CD4-positive, CD25-positive, alpha-beta regulatory T cell (primary cell): ENCODE measurements at regions not wholly inside any gene's neighbourhood (a gene's known extent, or its start where the extent isn't known, plus 50 kb on each side); places are given as distances from the start of the nearest gene placed in this dataset.

Experiments
- ATAC-seq, 2 donors: fragments of 150-1000 bp; cut with Tn5 transposase; one replicate each; pipeline ENCODE4 v1.10.0; 2021; ENCODE audit warnings: low read depth in 2 of 2, moderate number of reproducible peaks in 2 of 2, moderate library complexity in 1 of 2
- DNase-seq, 3 donors: peaks; one replicate each; pipeline versions ENCODE4 v3.0.0 to v3.0.0-alpha.2; 2012 to 2022; ENCODE audit warnings: mixed read lengths in 1 of 3
- H3K27ac ChIP-seq: one replicate; pipeline ENCODE4 v1.7.0; 2013; ENCODE audit warnings: mild to moderate bottlenecking, low read length; ENCODE audit not compliant: insufficient read depth, poor library complexity, severe bottlenecking
- H3K27me3 ChIP-seq: one replicate; pipeline ENCODE4 v1.7.0; 2013; ENCODE audit warnings: low read length; ENCODE audit not compliant: control insufficient read depth, insufficient read depth
- H3K36me3 ChIP-seq: one replicate; pipeline ENCODE4 v1.7.0; 2013; ENCODE audit warnings: mild to moderate bottlenecking, low read length, moderate library complexity; ENCODE audit not compliant: control insufficient read depth, insufficient read depth
- H3K4me1 ChIP-seq: 2 replicates; pipeline ENCODE4 v1.7.0; 2013; ENCODE audit warnings: mild to moderate bottlenecking, low read length; ENCODE audit not compliant: insufficient read depth, control insufficient read depth, poor library complexity, severe bottlenecking
- H3K4me3 ChIP-seq: one replicate; pipeline ENCODE4 v1.7.0; 2013; ENCODE audit warnings: low read depth, mild to moderate bottlenecking, low read length, moderate library complexity
- H3K9me3 ChIP-seq, 2 experiments: 1 replicate in 1 of 2; 2 replicates in 1 of 2; pipeline ENCODE4 v1.7.0; 2013; ENCODE audit warnings: low read length in 2 of 2, mild to moderate bottlenecking in 1 of 2, moderate library complexity in 1 of 2; ENCODE audit not compliant: control insufficient read depth in 2 of 2
- H3K27ac Mint-ChIP-seq, 3 donors: one replicate each; pipeline ENCODE4 v1.8.0; 2020 to 2022; ENCODE audit warnings: mild to moderate bottlenecking in 3 of 3, mixed read lengths in 3 of 3, moderate library complexity in 2 of 3
- H3K27me3 Mint-ChIP-seq: one replicate; pipeline ENCODE4 v1.8.0; 2022; ENCODE audit warnings: mild to moderate bottlenecking, mixed read lengths
- H3K36me3 Mint-ChIP-seq: one replicate; pipeline ENCODE4 v1.8.0; 2020; ENCODE audit warnings: mixed read lengths
- H3K4me1 Mint-ChIP-seq, 4 donors: one replicate each; pipeline ENCODE4 v1.8.0; 2020 to 2022; ENCODE audit warnings: mixed read lengths in 4 of 4, mild to moderate bottlenecking in 1 of 4
- H3K4me3 Mint-ChIP-seq, 4 donors: one replicate each; pipeline ENCODE4 v1.8.0; 2020 to 2022; ENCODE audit warnings: mild to moderate bottlenecking in 4 of 4, mixed read lengths in 4 of 4, moderate library complexity in 3 of 4
- H3K9me3 Mint-ChIP-seq, 7 donors: one replicate each; pipeline ENCODE4 v1.8.0; 2020 to 2022; ENCODE audit warnings: mixed read lengths in 7 of 7, mild to moderate bottlenecking in 3 of 7, moderate library complexity in 2 of 7

- Histone ChIP-seq H3K9me3 (no peaks in the 10 kb centered on the region), H3K27me3 (peaks cover 4% of the 10 kb centered on the region), H3K4me1 (no peaks in the 10 kb centered on the region), H3K27ac (no peak overlapping the region), H3K36me3 (no peaks in the 10 kb centered on the region), H3K4me3 (no peak overlapping the region)
- Mint-ChIP-seq H3K9me3 (peaks cover 0 to 8% (median 4%) of the 10 kb centered on the region in 7 donors), H3K36me3 (no peaks in the 10 kb centered on the region), H3K4me3 (no peak overlapping the region), H3K27ac (no peak overlapping the region), H3K4me1 (peaks cover 0 to 5% (median 0%) of the 10 kb centered on the region in 4 donors), H3K27me3 (peaks cover 37% of the 10 kb centered on the region)
- no peak for DNase-seq
- ATAC-seq, result no peak
These were observed 203.3 kb downstream of the COG6 start for GRCh38 chr13:39858794-39859193.

GRCh38 chr13:39859898-39860297, 204.4 kb downstream of the COG6 start:
- H3K4me1 ChIP-seq, result no peaks in the 10 kb centered on the region
- Mint-ChIP-seq H3K9me3 (peaks cover 0 to 4% (median 0%) of the 10 kb centered on the region in 7 donors), H3K4me1 (peaks cover 0 to 5% (median 0%) of the 10 kb centered on the region in 4 donors), H3K27ac (no peak overlapping the region), H3K27me3 (peaks cover 34% of the 10 kb centered on the region), H3K4me3 (no peak overlapping the region), H3K36me3 (no peaks in the 10 kb centered on the region)
- DNase-seq (no peak), ATAC-seq (no peak)
- no peak overlapping the region for H3K27ac ChIP-seq
- H3K36me3 ChIP-seq, result no peaks in the 10 kb centered on the region
- no peak overlapping the region for H3K4me3 ChIP-seq
- H3K27me3 ChIP-seq, result peaks cover 4% of the 10 kb centered on the region
- no peaks in the 10 kb centered on the region for H3K9me3 ChIP-seq

GRCh38 chr13:39862900-39863299, 207.4 kb downstream of the COG6 start:
- H3K36me3 Mint-ChIP-seq, result no peaks in the 10 kb centered on the region

DNA sequence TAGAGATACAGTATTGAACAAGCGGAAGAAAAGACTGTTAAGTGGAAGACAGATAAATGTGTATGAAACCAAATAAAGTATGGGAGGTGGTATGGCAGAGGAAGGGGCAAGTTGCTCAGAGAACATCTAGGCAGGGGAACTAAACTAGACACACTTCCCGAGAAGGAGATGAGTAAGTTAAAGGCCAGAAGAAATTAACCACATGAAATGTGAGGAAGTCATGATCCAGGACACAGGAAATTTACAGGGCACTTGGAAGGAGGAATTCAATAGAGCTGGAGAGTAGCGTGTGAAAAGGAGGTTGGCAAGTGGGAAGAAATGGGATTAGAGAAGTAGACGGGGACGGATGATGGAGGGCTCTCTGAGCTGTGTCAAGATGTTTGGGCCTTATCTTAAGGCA, 208.8 kb downstream of the COG6 start:
- peaks cover 4% of the 10 kb centered on the region for H3K27me3 ChIP-seq
- H3K36me3 ChIP-seq, result no peaks in the 10 kb centered on the region
- no peaks in the 10 kb centered on the region for H3K9me3 ChIP-seq
- H3K27ac Mint-ChIP-seq, result no peak overlapping the region
- no peak overlapping the region for H3K27ac ChIP-seq
- no peak for DNase-seq
- H3K36me3 Mint-ChIP-seq, result no peaks in the 10 kb centered on the region
- H3K4me3 Mint-ChIP-seq, result no peak overlapping the region
- peaks cover 0 to 5% (median 0%) of the 10 kb centered on the region in 7 donors for H3K9me3 Mint-ChIP-seq
- no peaks in the 10 kb centered on the region for H3K4me1 ChIP-seq
- H3K4me3 ChIP-seq, result no peak overlapping the region
- no peak for ATAC-seq
- H3K4me1 Mint-ChIP-seq, result peaks cover 0 to 2% (median 0%) of the 10 kb centered on the region in 4 donors
- H3K27me3 Mint-ChIP-seq, result peaks cover 29% of the 10 kb centered on the region

More at GRCh38 chr13:39862900-39863299, 207.4 kb downstream of the COG6 start:
- H3K4me1 Mint-ChIP-seq, result peaks cover 0 to 2% (median 0%) of the 10 kb centered on the region in 4 donors
- Histone ChIP-seq H3K4me1 (no peaks in the 10 kb centered on the region), H3K9me3 (no peaks in the 10 kb centered on the region), H3K27ac (no peak overlapping the region), H3K36me3 (no peaks in the 10 kb centered on the region), H3K4me3 (no peak overlapping the region), H3K27me3 (peaks cover 4% of the 10 kb centered on the region)
- H3K27me3 Mint-ChIP-seq, result peaks cover 23% of the 10 kb centered on the region
- H3K9me3 Mint-ChIP-seq, result peaks cover 0 to 5% (median 0%) of the 10 kb centered on the region in 7 donors
- no peak overlapping the region for H3K4me3 Mint-ChIP-seq
- ATAC-seq, result no peak
- H3K27ac Mint-ChIP-seq, result no peak overlapping the region
- no peak for DNase-seq

DNA sequence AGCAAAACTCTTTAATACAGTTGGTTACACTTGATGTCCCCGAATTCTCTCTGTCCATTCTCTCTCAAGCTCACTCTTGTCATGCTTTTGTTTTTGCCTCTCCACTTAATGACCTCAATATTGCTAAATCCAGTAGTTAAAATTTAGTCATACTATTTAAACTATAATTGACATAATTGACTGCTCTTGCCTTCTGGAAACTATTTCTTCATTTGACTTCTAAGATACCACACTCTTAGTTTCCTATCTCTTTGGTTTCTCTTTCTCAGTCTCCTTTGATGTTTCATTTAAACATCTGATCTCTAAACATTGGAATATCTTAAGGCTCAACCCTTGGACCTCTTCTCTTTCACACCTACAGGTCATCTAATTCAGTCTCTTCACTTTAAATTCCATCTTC, 211.3 kb downstream of the COG6 start:
- DNase-seq (no peak), ATAC-seq (no peak)
- peaks cover 0 to 2% (median 0%) of the 10 kb centered on the region in 7 donors for H3K9me3 Mint-ChIP-seq
- no peaks in the 10 kb centered on the region for H3K36me3 Mint-ChIP-seq
- H3K4me3 Mint-ChIP-seq, result no peak overlapping the region
- peaks cover 36% of the 10 kb centered on the region for H3K27me3 Mint-ChIP-seq
- H3K4me1 Mint-ChIP-seq, result peaks cover 0 to 2% (median 0%) of the 10 kb centered on the region in 4 donors
- H3K4me1 ChIP-seq, result no peaks in the 10 kb centered on the region
- no peak overlapping the region for H3K27ac Mint-ChIP-seq
- no peak overlapping the region for H3K27ac ChIP-seq
- H3K4me3 ChIP-seq, result no peak overlapping the region
- no peaks in the 10 kb centered on the region for H3K36me3 ChIP-seq
- peaks cover 4% of the 10 kb centered on the region for H3K27me3 ChIP-seq
- no peaks in the 10 kb centered on the region for H3K9me3 ChIP-seq

DNA sequence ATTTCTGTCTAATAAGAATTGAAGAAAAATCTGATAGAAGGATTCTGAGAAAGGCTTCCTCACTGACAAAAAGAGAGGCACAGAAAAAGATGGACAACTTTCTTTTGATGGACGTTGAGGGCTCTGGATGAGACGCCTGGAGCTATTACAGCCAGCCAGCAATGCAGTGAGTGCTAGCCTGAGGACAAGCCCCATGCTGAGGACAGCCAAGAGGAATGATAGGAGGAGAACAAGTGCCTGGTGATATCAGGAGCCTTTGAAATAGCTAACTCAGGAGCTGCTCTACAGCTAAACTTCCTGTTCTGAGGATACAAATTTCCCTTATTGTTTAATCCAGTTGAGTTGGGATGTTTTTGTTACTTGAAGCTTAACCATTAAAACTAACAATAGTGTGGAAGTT, 212.3 kb downstream of the COG6 start:
- H3K36me3 Mint-ChIP-seq, result no peaks in the 10 kb centered on the region
- H3K36me3 ChIP-seq, result no peaks in the 10 kb centered on the region
- H3K4me3 Mint-ChIP-seq, result no peak overlapping the region
- H3K4me1 Mint-ChIP-seq, result peaks cover 0 to 2% (median 0%) of the 10 kb centered on the region in 4 donors
- no peak overlapping the region for H3K4me3 ChIP-seq
- peaks cover 0 to 2% (median 0%) of the 10 kb centered on the region in 7 donors for H3K9me3 Mint-ChIP-seq
- H3K9me3 ChIP-seq, result no peaks in the 10 kb centered on the region
- H3K27me3 ChIP-seq, result peaks cover 2% of the 10 kb centered on the region
- peaks cover 36% of the 10 kb centered on the region for H3K27me3 Mint-ChIP-seq
- no peaks in the 10 kb centered on the region for H3K4me1 ChIP-seq
- ATAC-seq (no peak), DNase-seq (no peak)
- H3K27ac ChIP-seq, result no peak overlapping the region
- no peak overlapping the region for H3K27ac Mint-ChIP-seq

DNA sequence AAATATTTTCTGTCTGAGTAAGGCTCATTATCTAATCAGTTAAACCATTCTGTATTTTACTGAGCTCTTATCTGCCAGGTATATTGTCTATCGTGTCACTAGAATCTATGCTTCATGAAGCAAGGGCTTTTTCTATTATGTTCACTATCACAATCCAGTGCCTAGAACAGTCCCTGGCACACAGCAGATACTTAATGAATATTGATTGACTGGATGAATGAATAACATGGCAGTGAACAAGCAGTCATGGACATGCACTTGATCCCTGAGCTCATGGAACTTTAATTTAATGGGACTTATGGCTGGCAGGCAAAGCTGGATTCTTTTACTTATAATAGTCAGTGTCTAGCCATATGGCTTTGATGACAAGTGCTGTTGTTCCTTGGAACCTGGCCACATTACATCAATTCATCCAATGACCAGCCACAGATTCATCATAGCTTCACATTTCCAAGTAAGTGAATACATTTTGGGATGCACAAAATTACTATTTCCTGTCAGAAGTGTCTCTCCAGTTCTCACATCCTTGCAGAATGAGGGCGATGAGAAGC, 214.8 kb downstream of the COG6 start:
- H3K27me3 Mint-ChIP-seq, result peaks cover 36% of the 10 kb centered on the region
- no peaks in the 10 kb centered on the region for H3K36me3 Mint-ChIP-seq
- H3K27ac Mint-ChIP-seq, result no peak overlapping the region
- ATAC-seq, result no peak
- no peak overlapping the region for H3K27ac ChIP-seq
- H3K4me1 ChIP-seq, result no peaks in the 10 kb centered on the region
- no peak for DNase-seq
- no peak overlapping the region for H3K4me3 ChIP-seq
- H3K27me3 ChIP-seq, result peaks cover 2% of the 10 kb centered on the region
- H3K4me1 Mint-ChIP-seq, result peaks cover 0 to 2% (median 0%) of the 10 kb centered on the region in 4 donors
- no peaks in the 10 kb centered on the region for H3K9me3 ChIP-seq
- H3K4me3 Mint-ChIP-seq, result no peak overlapping the region
- H3K9me3 Mint-ChIP-seq, result peaks cover 0 to 2% (median 0%) of the 10 kb centered on the region in 7 donors
- no peaks in the 10 kb centered on the region for H3K36me3 ChIP-seq

- no peak overlapping the region for H3K4me3 ChIP-seq
- Mint-ChIP-seq H3K36me3 (peaks cover 3% of the 10 kb centered on the region), H3K9me3 (no peaks in the 10 kb centered on the region), H3K4me3 (no peak overlapping the region), H3K27ac (no peak overlapping the region), H3K4me1 (no peaks in the 10 kb centered on the region), H3K27me3 (peaks cover 19% of the 10 kb centered on the region)
- H3K27ac ChIP-seq, result no peak overlapping the region
- ATAC-seq, result no peak
- H3K27me3 ChIP-seq, result no peaks in the 10 kb centered on the region
- no peaks in the 10 kb centered on the region for H3K9me3 ChIP-seq
- DNase-seq, result no peak
- no peaks in the 10 kb centered on the region for H3K36me3 ChIP-seq
- no peaks in the 10 kb centered on the region for H3K4me1 ChIP-seq
These were observed 219.0 kb downstream of the COG6 start for GRCh38 chr13:39874331-39875053.
